HK-2 (cell line): ENCODE measurements at regions not wholly inside any gene's neighbourhood (a gene's known extent, or its start where the extent isn't known, plus 50 kb on each side); places are given as distances from the start of the nearest gene placed in this dataset.
"Not testable (repeated sequence)": the region's sequence is repeated elsewhere in the genome, so short reads cannot be mapped to it uniquely, and the experiment has no call there.

Source experiments
- DNase-seq: peaks from one replicate; pipeline ENCODE4 v3.0.0-alpha.2; 2018; ENCODE audit not compliant: unreplicated experiment

DNA sequence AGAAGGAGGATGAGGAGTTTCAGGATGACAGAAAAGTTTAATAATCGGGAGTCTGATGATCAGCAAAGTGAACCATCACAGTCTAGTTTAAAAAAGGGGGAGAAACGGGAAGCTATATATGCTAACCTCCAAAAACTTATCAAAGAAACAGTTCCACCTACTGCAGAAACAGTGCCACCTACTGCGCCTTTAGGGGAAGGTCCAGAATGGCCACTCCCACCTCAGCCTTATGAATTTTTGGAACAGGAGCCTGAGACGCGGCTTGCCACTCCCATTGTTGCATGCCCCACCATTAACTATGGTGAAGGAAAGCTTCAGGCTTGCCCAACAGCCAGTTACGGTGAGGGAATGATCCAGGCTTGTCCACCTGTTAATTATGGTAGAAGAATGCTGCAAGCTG, 929.0 kb downstream of the SLITRK6 start:
- DNase-seq = no peak

DNA sequence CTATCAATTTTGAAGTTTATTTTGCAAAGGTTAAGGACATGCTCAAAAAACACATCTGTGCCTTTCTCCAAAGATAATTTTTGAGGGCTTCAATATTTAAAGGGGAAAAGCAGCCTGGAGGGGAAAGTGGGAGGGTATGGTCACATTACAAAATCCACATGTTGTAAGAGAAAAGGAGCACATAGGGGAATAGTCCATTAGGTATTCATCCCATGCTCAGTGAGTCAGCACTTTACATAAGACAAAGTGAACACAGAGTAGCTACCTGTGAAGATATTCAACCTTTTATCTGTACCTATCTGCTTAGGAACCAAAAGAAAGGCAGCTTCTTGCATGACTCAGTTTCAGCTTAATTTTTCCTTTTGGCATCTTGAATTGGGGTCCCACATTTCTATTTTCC, 932.0 kb downstream of the SLITRK6 start:
- DNase-seq = no peak

DNA sequence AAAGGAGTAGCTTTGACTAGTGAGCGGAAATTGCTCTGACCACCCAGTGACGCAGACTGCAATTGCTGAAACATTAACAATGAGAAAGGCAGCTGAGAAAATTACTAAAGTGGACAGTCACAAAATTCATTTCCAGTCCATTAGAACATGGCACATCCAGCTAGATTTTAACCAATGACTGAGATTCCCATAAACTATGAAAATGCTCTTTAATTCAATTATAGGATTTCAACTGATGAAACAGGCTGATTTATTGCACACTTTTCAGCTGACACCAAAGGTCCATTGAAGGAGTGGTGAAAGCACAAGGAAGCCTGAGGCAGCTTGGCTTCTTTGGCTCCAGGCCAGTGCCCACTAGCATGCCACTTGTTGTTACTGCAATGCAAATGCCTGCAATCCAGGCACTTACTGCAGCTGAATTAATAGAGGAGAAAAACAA, 933.4 kb downstream of the SLITRK6 start:
- no peak for DNase-seq

DNA sequence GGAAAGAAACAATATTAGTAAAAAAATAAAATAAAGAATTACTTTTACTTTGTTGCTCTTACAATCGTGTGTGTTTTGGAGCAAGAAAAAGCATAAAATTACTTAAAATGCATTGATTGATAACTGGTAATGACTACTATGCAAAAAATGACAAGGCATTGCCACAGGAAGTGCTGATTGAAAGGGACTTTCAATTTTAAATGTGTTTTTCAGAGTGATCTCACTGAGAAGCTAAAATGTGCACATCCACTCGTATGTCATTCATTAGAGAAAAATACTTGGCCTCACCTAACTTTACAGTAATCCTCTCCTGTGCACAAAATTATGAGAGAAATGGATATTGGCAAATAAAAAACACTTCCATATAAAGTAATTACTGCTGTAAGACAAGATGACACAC, 934.9 kb downstream of the SLITRK6 start:
- DNase-seq = no peak

DNA sequence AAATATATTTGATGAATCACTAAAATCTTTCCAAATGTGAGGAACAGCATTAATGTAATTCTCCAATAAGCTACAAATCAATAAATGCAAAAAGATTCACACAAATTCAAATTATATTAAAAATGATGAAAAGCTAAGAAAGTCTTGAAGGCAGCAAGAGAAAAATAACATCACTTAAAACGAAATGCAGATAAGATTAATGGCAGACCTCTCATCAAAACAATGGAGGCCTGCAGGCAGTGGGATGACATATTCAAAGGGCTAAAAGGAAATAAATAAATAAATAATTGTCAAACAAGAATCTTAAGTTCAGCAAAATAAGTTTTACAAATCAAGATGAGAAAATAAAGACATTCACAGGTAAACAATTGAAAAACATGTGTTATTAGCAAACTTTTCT, 952.1 kb downstream of the SLITRK6 start:
- DNase-seq = no peak

DNA sequence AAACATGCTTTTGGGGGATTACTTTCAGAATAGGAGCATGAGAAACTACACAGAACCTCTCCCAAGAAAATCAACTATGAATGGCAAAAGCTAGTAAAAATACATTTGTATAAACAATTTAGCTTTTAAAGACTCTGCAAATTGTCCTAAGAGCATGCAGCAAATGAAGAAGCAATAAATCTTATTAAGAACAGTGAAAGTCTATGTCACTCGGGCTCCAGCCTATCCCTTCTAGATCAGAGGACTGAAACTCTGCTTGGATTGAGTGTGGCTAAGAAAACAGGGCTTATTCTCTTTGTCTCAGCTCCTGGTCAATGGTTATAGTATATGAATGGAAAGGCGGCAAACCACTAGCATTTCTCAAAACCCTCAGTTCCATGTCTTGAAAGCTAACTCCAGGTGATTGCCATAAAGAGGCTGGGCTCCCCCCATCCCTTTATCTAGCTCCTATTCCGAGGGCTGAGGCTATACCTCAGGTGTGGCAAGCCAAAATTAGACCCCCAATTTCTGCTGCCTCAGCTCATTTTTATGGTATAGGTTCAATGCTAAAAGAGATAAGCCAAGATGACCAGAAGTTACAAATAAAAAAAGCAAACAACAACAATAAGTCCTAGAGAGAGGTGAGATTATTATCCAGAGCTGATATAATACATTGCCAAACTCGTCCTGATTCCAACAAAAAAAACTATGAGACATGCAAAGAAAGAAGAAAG, 953.2 kb downstream of the SLITRK6 start:
- no peak for DNase-seq

DNA sequence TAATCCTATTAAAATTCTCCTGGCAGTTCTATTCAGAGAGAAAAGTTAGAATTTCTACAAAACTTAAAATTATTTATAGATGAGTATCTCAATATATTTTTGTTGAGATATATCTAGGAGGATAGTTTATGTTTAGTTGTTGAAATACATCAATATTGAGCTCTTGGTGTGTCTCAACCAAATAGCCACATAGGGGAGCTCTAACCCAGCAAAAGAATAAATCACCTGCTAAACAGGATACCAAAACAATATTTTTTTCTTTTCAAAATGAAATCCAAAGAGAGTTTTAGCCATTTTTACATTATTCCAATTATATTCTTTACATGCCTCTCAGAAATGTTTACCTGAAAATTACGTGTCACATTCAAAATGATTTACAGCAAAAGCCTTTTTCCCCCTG, 954.7 kb downstream of the SLITRK6 start:
- no peak for DNase-seq

DNA sequence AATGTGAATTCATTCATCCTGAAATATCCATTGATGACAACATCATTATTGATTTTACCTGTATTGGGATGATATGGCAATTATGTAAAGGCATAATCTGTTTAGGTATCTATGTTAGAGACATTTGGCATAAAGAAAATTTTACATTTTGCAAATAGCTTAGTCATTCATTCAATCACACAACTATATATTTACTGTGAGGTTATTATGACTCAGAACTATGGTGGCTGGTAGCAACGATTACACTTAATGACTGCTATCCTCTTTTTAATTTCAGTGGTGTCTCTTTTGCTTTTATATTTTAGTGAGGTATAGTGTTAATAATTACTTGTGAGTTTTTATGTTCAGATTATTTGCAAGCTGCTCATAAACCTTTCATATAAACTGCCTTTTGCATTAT, 955.9 kb downstream of the SLITRK6 start:
- no peak for DNase-seq

DNA sequence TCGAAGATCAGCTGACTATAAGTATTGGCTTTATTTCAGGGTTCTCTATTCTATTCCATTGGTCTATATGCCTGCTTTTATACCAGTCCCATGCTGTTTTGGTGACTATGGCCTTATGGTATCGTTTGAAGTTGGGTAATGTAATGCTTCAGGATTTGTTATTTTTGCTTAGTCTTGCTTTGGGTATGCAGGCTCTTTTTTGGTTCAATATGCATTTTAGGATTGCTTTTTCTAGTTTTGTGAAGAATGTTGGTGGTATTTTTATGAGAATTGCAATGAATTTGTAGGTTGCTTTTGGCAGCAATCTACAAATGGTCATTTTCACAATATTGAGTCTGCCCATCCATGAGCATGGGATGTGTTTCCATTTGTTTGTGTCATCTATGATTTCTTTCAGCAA, 951.9 kb upstream of the SLITRK1 start:
- DNase-seq = no peak

DNA sequence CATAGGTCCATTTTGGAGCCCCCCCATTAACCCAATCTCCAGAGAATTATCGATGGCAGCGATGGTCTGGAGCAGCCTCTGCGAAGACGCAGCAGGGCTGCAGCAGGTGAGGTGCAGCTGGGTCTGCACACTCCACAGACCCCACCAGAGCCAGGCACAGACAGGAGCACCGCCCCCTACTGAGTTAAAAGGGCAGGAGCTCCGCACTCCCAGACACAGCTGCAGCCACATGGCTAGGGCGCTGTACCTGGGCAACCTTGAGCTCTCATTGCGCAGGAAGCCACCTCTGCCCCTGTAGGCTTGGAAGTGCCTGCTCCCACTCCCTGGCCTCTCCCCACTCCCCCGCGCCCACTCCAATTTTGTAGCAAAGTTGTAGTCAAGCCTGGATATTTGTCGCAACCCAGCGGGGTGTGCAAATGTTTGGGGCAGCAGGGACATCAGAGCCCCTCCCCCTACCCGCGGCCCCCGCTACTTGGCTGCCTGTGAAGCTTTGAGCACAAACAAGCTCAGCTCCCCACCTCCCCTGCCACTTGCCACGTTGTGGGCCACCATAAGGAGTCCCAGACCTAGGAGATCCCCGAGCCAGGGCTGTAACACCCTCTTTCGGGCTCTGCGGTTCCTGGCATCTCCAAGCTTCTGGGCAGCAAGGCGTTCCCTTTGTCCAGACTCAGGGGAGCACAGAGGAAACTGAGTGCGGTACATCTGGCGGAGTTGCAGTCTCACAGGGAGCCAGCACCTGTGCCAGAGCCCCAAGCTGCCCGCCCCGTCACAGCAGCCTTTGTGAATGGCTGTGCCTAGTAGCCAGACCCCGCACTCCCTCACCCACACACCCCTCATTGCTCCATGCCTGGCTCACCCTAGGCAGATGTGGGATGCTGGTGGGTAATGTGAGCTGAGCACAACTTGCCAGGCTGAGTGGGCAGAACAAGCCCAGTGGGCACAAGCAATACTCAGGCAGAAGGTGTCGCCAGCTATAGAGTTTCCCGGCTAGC, 949.7 kb upstream of the SLITRK1 start:
- no peak for DNase-seq

DNA sequence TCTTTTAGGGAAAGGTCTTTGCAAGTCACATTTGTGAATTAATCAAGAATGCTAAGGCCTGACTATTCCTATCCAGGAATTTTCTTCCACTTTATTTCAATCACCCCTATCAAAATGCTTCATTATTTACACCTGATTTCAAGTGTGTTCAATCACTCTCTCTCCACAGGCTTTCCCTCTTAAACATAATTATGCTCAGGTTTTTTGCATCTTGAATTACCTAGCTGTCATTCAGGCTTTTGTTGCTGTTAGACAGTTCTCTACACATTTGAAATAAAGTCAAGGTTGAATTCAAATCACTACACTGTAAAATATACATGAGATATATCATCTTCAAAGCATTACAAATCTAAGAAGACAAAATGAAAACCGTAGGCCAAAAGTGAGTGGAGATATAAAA, 941.3 kb upstream of the SLITRK1 start:
- no peak for DNase-seq

DNA sequence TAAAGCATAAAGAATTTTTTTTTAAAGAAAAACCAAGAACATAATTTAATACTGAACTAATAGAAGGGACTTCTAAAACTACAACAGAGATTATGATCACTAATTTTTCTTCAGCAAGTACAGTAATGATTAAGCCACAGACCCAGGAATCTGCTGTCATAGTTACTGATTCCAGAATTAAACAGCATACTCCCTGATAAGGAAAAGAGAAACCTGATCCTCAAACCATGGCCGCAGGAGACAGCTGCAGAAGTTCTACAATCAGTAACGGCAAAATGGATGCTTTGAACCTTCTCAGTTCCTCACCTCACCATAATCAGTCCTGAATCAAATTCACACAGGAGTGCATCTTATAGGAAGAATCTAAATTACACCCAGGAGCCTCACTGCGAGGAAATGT, 939.0 kb upstream of the SLITRK1 start:
- no peak for DNase-seq

DNA sequence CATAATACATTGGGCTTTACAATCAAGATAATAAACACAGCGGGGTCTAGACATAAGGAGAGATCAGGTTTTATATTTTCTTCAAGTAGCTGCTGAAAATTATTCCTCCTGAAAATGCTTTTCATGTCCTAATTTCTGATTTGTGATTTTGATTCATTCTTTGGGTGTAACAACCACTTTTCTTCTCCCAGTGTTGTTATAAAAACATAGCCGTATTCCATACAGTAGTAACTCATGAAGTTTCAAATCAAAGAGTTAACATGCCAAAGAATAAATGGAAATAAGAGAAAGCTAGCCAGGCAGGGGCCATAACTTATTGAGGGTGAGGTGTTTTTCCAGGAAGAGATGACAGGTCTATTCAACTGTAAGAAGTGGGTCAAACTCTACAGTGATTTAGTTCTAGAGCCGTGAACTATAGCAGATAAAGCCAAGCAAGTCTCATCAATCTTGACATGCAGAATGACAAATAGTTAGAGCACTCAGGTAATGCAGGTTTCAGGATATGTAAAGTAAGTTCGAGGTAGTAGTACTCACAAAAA, 934.4 kb upstream of the SLITRK1 start:
- no peak for DNase-seq

DNA sequence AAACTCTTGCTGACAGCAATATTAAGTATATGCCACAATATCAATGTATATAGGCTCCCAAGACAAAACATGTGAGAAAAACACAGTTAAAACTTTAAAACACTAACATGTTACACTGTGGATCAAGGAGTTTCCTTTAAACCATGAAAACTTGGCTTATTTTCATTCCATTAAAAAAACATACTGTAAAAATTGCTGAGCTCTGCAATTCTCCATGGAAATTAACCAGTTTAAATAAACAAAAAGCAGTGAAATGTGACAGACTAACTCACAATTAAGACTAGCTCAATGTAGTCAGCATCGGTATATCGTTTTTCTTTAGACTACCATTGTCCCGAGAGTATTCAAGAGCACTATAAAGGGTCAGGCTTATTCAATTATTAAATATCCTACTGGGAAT, 930.5 kb upstream of the SLITRK1 start:
- no peak for DNase-seq

DNA sequence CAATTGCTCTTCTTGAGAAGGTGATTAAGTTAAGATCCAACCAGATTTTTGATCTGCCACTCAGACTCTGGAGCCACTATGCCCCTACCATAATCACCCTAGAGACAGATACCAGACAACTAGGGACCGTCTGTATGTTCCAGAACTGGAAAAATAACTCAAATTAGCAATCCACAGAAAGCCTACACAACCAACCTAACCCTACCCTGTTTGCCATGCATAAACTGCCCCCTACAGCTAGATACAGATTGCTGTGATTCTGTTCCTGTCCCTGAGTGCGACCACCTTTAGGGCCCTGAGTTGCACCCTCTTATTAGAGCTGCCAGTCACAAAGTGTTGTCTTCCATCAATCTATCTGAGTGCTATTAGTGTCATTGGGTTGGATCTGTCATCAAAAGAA, 929.8 kb upstream of the SLITRK1 start:
- no peak for DNase-seq

DNA sequence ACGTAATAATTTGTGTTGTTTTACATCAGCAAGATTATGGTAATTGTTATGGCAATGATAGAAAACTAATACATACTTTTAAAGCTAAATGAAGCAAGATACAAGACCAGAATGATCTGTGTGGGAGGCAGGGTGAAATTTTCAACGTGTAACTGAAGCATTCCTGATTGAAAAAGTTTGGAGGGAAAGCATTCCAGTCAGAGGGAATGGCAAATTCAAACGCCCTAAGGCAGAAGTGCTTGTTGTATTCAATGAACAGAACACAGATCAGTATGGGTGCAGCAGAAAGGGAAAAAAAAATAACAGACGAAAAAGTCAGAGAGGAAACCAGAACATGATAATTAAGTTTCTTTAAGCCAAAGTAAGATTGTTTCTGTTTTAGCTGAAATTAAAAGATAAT, 928.5 kb upstream of the SLITRK1 start:
- no peak for DNase-seq

DNA sequence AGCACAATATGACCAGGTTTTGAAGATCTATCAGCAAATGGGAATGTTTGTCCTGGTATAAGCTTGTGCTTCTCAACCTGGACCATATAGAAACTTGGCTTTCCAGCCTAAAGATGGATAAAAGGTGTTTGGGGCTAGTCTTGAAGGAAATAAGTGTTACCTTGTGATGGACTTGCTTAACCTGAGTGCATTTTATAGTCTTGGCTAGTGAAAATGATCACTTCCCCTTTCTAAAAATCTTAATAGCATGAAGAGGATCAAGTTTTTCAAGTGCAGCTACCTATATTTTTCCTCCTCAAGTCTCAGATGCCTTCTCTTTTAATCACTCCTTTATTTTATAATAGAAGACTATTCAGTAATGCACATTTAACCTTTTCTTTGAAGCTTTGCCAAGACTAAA, 919.8 kb upstream of the SLITRK1 start:
- DNase-seq = no peak

DNA sequence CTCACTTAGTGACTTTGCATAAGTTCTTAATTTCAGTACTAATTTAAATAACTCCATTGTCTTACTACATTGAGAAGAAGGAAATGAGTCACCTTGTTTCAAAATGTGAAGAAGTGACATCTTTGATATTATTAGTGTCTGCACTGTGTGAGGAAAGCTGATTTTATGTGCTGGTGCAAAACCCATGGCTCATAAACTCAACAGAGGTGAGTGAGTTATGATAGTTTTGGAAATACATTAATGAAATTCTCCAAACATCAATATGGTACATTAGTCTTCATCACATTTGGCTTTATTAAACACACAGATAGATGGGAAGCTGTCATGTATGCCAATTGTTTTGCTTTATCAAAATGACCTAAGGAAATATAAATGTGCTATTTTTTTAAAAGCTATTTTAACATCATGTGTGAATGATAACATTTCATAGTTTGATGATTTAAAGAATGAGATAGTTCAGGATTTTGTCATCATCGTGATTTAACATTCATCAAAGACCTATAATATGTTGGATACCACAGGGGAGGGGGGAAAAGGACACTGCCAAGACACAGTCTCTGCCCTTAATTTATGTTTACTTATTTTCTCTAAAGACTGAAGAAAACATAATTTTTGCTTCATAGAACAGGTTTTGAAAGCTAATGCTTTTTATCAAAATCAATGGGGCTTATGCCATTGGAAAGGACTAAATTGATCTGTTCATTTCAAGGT, 902.3 kb upstream of the SLITRK1 start:
- DNase-seq = no peak

DNA sequence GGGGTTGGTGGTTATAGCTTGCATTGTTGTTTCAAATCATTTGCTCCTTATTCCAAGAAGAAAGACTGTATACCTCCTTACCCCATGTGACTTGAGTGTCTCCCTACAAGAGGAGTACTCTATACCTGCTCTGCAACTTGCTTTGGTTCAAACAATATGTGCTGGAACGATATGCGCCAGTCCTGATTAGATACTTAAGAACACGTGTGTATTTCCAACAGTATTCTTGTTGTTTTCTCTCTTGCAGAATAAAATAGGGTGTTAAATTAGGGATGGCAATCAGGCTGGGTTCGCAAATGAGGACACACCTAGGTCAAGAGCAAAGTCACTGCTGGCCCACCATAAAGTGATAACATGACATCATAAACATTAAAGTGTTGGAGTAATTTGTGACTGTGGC, 895.0 kb upstream of the SLITRK1 start:
- DNase-seq = no peak

DNA sequence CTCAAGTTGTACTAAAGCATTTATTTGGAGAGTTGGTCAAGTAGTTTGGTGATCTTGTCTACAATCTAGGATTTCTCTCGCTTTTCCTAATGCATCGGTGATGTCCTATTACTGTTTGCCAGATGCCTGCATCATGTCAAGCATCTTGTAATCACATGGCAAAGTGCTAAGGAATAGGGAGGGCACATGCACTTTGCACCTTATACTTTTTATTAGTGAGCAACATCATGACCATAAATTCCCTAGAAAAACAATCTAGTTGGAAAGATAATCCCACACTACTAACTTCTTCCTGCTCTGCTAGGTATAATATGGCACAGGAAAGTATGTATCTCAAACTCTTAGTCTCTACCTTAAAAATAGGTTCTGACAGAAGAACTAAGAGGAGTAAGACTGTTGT, 894.3 kb upstream of the SLITRK1 start:
- DNase-seq = no peak

DNA sequence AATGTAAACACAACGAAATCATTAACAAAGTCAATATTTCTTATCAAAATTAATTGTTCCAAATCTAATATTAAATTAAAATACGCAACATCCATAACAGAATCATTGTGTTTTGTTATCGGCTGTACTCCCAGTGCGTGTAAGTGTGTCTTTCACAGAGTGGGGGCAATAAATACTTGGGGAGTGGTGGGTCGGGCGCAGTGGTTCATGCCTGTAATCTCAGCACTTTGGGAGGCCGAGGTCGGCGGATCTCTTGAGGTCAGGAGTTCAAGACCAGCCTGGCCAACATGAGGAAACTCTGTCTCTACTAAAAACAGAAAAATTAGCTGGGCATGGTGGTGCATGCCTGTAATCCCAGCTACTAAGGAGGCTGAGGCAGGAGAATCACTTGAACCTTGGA, 893.6 kb upstream of the SLITRK1 start:
- DNase-seq = not testable (repeated sequence)

DNA sequence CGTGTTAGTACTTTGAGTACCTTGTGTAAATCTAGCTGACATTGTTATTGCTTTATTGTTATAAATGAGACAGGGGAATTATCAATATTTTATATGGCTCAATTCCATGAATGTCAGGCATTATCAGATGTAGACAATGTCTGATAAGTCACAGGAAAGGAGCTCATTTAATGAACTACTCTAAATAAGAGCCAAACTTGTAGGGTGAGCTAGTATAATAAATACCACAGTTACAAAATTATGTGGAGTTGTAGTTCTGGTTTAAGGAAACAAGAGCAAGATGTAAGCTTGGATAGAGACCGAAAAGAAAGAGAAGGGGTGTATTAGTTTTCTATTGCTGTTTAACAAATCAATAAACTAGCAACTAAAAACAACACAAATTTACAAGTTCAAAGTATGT, 891.8 kb upstream of the SLITRK1 start:
- no peak for DNase-seq
